8988T (cell line): ENCODE measurements at regions not wholly inside any gene's neighbourhood (a gene's known extent, or its start where the extent isn't known, plus 50 kb on each side); places are given as distances from the start of the nearest gene placed in this dataset.
"Not testable (repeated sequence)": the region's sequence is repeated elsewhere in the genome, so short reads cannot be mapped to it uniquely, and the experiment has no call there.

Experiments used
- DNase-seq: peaks from one replicate; pipeline ENCODE4 v3.0.0; 2011

- not testable (repeated sequence) for DNase-seq
Measured at GRCh38 chrX:13378562-13379518, 59.0 kb upstream of the ATXN3L start.

GRCh38 chrX:13377550-13377934, 57.7 kb upstream of the ATXN3L start:
- no peak for DNase-seq

- no peak for DNase-seq
Measured at GRCh38 chrX:13376857-13377549, 57.1 kb upstream of the ATXN3L start.

- not testable (repeated sequence) for DNase-seq
Measured at GRCh38 chrX:13375596-13375995, 55.7 kb upstream of the ATXN3L start.

- DNase-seq: no peak
Measured at GRCh38 chrX:13374364-13374763, 54.5 kb upstream of the ATXN3L start.

- no peak for DNase-seq
Measured at GRCh38 chrX:13373431-13374187, 53.8 kb upstream of the ATXN3L start.

- DNase-seq: no peak
Measured at GRCh38 chrX:13373027-13373426, 53.2 kb upstream of the ATXN3L start.

GRCh38 chrX:13372203-13372980, 52.5 kb upstream of the ATXN3L start:
- DNase-seq: no peak

GRCh38 chrX:13371186-13371585, 51.3 kb upstream of the ATXN3L start:
- DNase-seq: no peak

GRCh38 chrX:13370713-13371112, 50.9 kb upstream of the ATXN3L start:
- no peak for DNase-seq
